ENCODE measurements at regions not wholly inside any gene's neighbourhood (a gene's known extent, or its start where the extent isn't known, plus 50 kb on each side); places are given as distances from the start of the nearest gene placed in this dataset.

DNA sequence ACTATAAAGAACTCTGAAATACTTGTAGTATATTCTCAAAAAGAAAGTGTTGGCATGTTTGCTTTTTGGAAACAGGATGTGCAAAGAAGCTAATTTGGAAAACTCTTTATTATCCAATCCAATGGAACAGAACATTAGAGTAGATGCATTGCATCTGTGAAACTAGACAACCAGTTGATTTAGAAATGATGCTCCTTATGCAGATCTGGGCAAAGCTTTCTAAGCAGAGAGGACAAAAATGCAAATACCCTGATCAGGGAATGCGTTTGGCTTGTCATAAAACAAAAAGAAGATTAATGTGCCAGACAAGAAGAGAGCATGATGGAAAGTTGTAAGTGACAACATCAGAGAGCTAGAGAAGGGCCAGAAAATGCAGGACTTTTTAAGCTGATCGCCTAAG lies 142.3 kb downstream of the RCHY1 start:
- no peaks in the 10 kb centered on the region for H3K27me3 ChIP-seq (ENCODE audit: control insufficient read depth, extremely low read depth, insufficient read depth, low read length)
- no peaks in the 10 kb centered on the region for H3K79me2 ChIP-seq (ENCODE audit: control insufficient read depth, insufficient read depth, low read length)
- no peak overlapping the region for H3K4me3 ChIP-seq (ENCODE audit: control insufficient read depth in 2 of 3, extremely low read depth in 1 of 3, insufficient read depth in 2 of 3, low read depth in 1 of 3, low read length in 3 of 3)
- no peaks in the 10 kb centered on the region for H3K9me1 ChIP-seq (ENCODE audit: control insufficient read depth, extremely low read depth, insufficient read depth, low read length)
- H2AFZ ChIP-seq (ENCODE audit: control insufficient read depth, low read length), result no peak overlapping the region
- DNase-seq (ENCODE audit: low read depth, low spot score) (no peak), FAIRE-seq (no peak)
- no peaks in the 10 kb centered on the region for H3K4me1 ChIP-seq (ENCODE audit: control insufficient read depth, extremely low read depth, insufficient read depth, low read length)
- dilution Hi-C loops (cut with MboI; ENCODE audit: extremely low pct_ligation_motif_present, low sequenced_read_pairs), result no loop called here
- H3K9me3 ChIP-seq (ENCODE audit: control insufficient read depth, low read depth, low read length), result no peaks in the 10 kb centered on the region
- TF ChIP-seq, protein P1, sequence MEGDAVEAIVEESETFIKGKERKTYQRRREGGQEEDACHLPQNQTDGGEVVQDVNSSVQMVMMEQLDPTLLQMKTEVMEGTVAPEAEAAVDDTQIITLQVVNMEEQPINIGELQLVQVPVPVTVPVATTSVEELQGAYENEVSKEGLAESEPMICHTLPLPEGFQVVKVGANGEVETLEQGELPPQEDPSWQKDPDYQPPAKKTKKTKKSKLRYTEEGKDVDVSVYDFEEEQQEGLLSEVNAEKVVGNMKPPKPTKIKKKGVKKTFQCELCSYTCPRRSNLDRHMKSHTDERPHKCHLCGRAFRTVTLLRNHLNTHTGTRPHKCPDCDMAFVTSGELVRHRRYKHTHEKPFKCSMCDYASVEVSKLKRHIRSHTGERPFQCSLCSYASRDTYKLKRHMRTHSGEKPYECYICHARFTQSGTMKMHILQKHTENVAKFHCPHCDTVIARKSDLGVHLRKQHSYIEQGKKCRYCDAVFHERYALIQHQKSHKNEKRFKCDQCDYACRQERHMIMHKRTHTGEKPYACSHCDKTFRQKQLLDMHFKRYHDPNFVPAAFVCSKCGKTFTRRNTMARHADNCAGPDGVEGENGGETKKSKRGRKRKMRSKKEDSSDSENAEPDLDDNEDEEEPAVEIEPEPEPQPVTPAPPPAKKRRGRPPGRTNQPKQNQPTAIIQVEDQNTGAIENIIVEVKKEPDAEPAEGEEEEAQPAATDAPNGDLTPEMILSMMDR (optimal IDR thresholded peaks at IDR 0.05 in 1 of 3, IDR thresholded peaks at IDR 0.05 in 1 of 3, conservative IDR thresholded peaks at IDR 0.05 in 1 of 3; ENCODE audit: extremely low read depth in 1 of 3, insufficient read depth in 2 of 3, low read length in 3 of 3), result no peak
- no peak overlapping the region for H3K27ac ChIP-seq (ENCODE audit: control insufficient read depth, insufficient read depth, low read length)
- no peaks in the 10 kb centered on the region for H4K20me1 ChIP-seq (ENCODE audit: control insufficient read depth, extremely low read depth, insufficient read depth, low read length)
- H3K36me3 ChIP-seq (ENCODE audit: control insufficient read depth in 2 of 2, extremely low read depth in 1 of 2, insufficient read depth in 2 of 2, low read length in 2 of 2), result no peaks in the 10 kb centered on the region
- H3K9ac ChIP-seq (ENCODE audit: control insufficient read depth, extremely low read depth, insufficient read depth, low read length), result no peak overlapping the region
- H3K4me2 ChIP-seq (ENCODE audit: control insufficient read depth, extremely low read depth, insufficient read depth, low read depth, low read length), result no peak overlapping the region

DNA sequence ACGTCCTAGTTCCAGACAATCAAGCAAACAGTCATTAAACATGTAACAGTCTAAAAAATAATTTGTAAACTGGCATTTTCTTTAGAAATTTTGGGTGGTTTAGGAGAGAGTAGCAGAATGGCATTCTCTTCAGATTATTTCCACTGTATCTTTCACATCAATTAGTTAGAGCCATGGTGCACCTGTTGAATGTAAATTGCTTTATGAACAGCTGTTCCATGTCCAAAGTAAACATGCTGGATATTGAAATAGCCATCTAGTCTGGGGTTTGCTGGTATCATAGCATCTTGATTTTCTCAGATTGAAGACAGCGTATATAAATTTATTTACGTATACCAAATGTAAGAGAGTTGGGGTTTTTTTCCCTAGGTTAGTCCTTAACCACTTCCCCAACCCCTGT lies 143.6 kb downstream of the RCHY1 start:
- H3K9me3 ChIP-seq (ENCODE audit: control insufficient read depth, low read depth, low read length), result no peaks in the 10 kb centered on the region
- H3K27me3 ChIP-seq (ENCODE audit: control insufficient read depth, extremely low read depth, insufficient read depth, low read length), result no peaks in the 10 kb centered on the region
- H3K27ac ChIP-seq (ENCODE audit: control insufficient read depth, insufficient read depth, low read length), result no peak overlapping the region
- no peak for DNase-seq (ENCODE audit: low read depth, low spot score)
- no peaks in the 10 kb centered on the region for H4K20me1 ChIP-seq (ENCODE audit: control insufficient read depth, extremely low read depth, insufficient read depth, low read length)
- no peak overlapping the region for H3K4me3 ChIP-seq (ENCODE audit: control insufficient read depth in 2 of 3, extremely low read depth in 1 of 3, insufficient read depth in 2 of 3, low read depth in 1 of 3, low read length in 3 of 3)
- H3K4me1 ChIP-seq (ENCODE audit: control insufficient read depth, extremely low read depth, insufficient read depth, low read length), result no peaks in the 10 kb centered on the region
- no peaks in the 10 kb centered on the region for H3K36me3 ChIP-seq (ENCODE audit: control insufficient read depth in 2 of 2, extremely low read depth in 1 of 2, insufficient read depth in 2 of 2, low read length in 2 of 2)
- no peaks in the 10 kb centered on the region for H3K79me2 ChIP-seq (ENCODE audit: control insufficient read depth, insufficient read depth, low read length)
- dilution Hi-C loops (cut with MboI; ENCODE audit: extremely low pct_ligation_motif_present, low sequenced_read_pairs), result no loop called here
- no peaks in the 10 kb centered on the region for H3K9me1 ChIP-seq (ENCODE audit: control insufficient read depth, extremely low read depth, insufficient read depth, low read length)
- H2AFZ ChIP-seq (ENCODE audit: control insufficient read depth, low read length), result no peak overlapping the region
- TF ChIP-seq, protein P1 (optimal IDR thresholded peaks at IDR 0.05 in 1 of 3, IDR thresholded peaks at IDR 0.05 in 1 of 3, conservative IDR thresholded peaks at IDR 0.05 in 1 of 3; ENCODE audit: extremely low read depth in 1 of 3, insufficient read depth in 2 of 3, low read length in 3 of 3), result no peak
- FAIRE-seq, result no peak
- no peak overlapping the region for H3K4me2 ChIP-seq (ENCODE audit: control insufficient read depth, extremely low read depth, insufficient read depth, low read depth, low read length)
- H3K9ac ChIP-seq (ENCODE audit: control insufficient read depth, extremely low read depth, insufficient read depth, low read length), result no peak overlapping the region

Data from keratinocyte (primary cell).